SK-N-MC (cell line): ENCODE measurements at regions not wholly inside any gene's neighbourhood (a gene's known extent, or its start where the extent isn't known, plus 50 kb on each side); places are given as distances from the start of the nearest gene placed in this dataset.
"Not testable (repeated sequence)": the region's sequence is repeated elsewhere in the genome, so short reads cannot be mapped to it uniquely, and the experiment has no call there.

Experiments
- DNase-seq: peaks from one replicate; pipeline ENCODE4 v3.0.0-alpha.2; 2011; ENCODE audit warnings: low read depth, low spot score
- H3K27ac ChIP-seq: fragments of 200-600 bp; sonication (generic); 2 replicates; pipeline ENCODE4 v1.5.1; 2016; ENCODE audit warnings: mixed run types
- H3K36me3 ChIP-seq: fragments of 200-600 bp; sonication (generic); 2 replicates; pipeline ENCODE4 v1.6.1; 2017; ENCODE audit warnings: antibody characterized with exemption, low read length, mixed read lengths; ENCODE audit not compliant: insufficient read depth
- H3K4me3 ChIP-seq: fragments of 200-600 bp; sonication (generic); 2 replicates; pipeline ENCODE4 v1.5.1; 2016
- H3K9ac ChIP-seq: fragments of 200-600 bp; sonication (generic); 2 replicates; pipeline ENCODE4 v1.8.0; 2017; ENCODE audit warnings: mixed run types, mixed read lengths; ENCODE audit not compliant: insufficient read length
- H3K9me3 ChIP-seq: fragments of 200-600 bp; sonication (generic); 2 replicates; pipeline ENCODE4 v1.6.1; 2017; ENCODE audit warnings: low read depth, mild to moderate bottlenecking, antibody characterized with exemption, low read length, moderate library complexity, mixed read lengths
- EZH2 ChIP-seq: fragments of 200-600 bp; sonication (generic); IDR thresholded peaks from one replicate; pipeline ENCODE4 v1.6.1; 2017; ENCODE audit warnings: antibody characterized with exemption
- FOXP2 ChIP-seq: optimal IDR thresholded peaks from 2 replicates; pipeline ENCODE3; 2011; ENCODE audit warnings: mild to moderate bottlenecking, moderate library complexity; ENCODE audit not compliant: insufficient read depth; ENCODE audit errors: extremely low read length, control extremely low read depth
- POLR2AphosphoS5 ChIP-seq: IDR thresholded peaks from 2 replicates; pipeline ENCODE4 v1.6.1; 2012; ENCODE audit warnings: mild to moderate bottlenecking, low read depth, low read length, borderline replicate concordance

DNA sequence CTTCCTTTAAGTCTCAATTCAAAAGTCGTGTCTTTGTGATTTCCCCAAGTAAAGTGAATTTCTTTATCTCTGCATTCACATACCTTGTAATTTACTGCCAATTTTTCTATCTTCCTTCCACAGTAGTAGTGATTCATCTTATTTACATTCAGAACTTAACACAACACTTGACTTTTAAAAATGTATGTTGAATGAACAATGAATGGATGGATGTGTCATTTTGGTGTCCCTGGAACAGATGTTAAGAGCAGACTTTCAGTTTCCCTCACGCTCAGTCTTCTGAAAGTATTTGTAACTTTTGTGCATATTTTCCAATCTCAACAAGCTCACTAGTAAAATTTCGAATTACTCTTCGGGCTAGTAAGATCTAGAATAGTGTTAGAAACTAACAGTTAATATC is 352.0 kb downstream of the HHIPL2 start:
- Histone ChIP-seq H3K4me3 (no peak overlapping the region), H3K9ac (no peak overlapping the region), H3K9me3 (no peaks in the 10 kb centered on the region), H3K36me3 (no peaks in the 10 kb centered on the region), H3K27ac (no peak overlapping the region)
- TF ChIP-seq POLR2AphosphoS5 (no peak), EZH2 (no peak), FOXP2 (no peak)
- no peak for DNase-seq

DNA sequence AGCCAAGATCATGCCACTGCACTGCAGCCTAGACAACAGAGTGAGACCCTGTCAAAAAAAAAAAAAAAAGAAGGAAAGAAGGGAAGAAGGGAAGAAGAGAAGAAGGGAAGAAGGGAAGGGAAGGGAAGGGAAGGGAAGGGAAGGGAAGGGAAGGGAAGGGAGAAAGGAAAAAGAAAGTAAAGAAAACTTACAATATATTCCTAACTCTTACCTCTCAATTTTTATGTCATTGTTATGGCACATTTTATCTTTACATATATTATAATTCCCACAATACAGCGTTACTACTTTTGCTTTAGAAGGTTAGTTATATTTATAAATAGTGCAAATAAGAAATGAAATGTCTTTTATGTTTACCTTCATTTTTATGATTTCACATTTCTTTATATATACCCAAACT is 358.7 kb downstream of the HHIPL2 start:
- H3K27ac ChIP-seq, result no peak overlapping the region
- no peak for TF ChIP-seq POLR2AphosphoS5
- no peak for TF ChIP-seq EZH2
- TF ChIP-seq FOXP2, result no peak

DNA sequence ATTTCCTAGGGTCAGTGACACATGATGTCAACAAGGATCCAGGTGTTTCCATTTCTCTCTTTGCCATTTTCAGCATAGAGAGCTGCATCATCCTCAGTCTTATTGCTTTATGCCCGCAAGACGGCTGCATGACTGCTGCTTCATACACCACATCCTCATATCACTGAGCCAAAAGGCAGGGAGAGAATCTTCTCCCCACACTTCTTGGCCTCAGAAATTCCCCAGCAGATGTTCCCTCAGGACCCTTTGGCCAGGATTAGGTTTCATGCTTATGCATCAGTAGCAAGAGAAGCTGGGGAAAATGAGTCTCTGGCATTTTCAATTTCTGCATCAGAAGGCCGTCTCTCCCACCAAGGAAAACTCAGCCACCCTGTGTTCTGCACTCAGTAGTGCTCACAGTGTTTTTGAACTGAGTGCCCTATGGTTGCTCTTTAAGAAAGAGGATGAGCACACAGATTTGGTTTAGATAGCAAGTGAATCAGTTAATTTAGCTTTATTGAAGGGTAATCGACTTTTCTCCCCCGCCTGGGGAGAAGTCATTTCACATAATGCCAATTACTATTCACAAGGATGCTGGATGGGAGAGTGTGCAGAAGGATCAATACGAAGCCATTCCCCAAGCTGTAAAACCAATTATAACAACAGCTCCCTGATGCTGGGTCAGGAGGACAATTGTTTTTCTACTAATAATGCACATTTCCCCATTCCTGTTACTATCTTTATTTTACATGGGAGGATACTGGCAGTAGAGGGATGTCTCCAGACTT is 360.2 kb downstream of the HHIPL2 start:
- Histone ChIP-seq H3K9me3 (no peaks in the 10 kb centered on the region), H3K9ac (no peak overlapping the region), H3K27ac (no peak overlapping the region), H3K4me3 (no peak overlapping the region), H3K36me3 (no peaks in the 10 kb centered on the region)
- no peak for TF ChIP-seq EZH2
- TF ChIP-seq POLR2AphosphoS5, result no peak
- no peak for TF ChIP-seq FOXP2
- DNase-seq, result no peak

More for the DNA sequence above, 358.7 kb downstream of the HHIPL2 start:
- Histone ChIP-seq H3K4me3 (no peak overlapping the region), H3K9me3 (no peaks in the 10 kb centered on the region), H3K9ac (no peak overlapping the region), H3K36me3 (no peaks in the 10 kb centered on the region)
- DNase-seq, result no peak

DNA sequence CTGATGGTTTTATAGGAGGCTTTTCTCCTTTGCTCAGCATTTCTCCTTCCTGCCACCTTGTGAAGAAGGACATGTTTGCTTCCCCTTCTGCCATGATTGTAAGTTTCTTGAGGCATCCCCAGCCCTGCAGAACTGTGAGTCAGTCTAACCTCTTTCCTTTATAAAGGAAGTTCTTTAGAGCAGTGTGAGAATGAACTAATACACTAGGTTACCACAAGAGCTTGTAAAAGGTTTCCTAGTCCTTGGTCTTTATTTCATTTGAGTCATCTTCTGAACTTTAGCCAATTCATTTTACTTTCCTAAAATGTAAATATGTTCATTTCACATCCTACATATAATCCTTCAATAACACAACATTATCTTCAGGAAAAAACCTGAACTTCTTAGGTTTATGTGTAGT is 365.3 kb downstream of the HHIPL2 start:
- Histone ChIP-seq H3K9me3 (no peaks in the 10 kb centered on the region), H3K4me3 (no peak overlapping the region), H3K36me3 (no peaks in the 10 kb centered on the region), H3K9ac (no peak overlapping the region), H3K27ac (no peak overlapping the region)
- no peak for TF ChIP-seq FOXP2
- TF ChIP-seq POLR2AphosphoS5, result no peak
- TF ChIP-seq EZH2, result no peak
- no peak for DNase-seq

DNA sequence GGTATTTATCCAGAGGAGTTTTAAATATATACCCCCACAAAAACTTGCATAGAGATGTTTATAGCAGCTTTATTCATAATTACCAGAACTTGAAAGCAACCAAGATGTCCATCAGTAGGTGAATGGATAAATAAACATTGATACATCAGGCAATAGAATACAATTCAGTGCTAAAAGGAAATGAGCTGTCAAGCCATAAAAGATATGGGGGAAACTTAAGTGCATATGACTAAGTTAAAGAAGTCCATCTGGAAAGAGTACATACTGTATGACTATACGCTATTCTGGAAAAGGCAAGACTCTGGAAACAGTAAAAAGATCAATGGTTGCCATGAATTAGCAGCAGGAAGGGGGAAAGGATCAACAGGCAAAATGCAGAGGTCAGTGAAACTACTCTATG is 366.7 kb downstream of the HHIPL2 start:
- TF ChIP-seq FOXP2 (no peak), POLR2AphosphoS5 (no peak), EZH2 (no peak)
- Histone ChIP-seq H3K4me3 (no peak overlapping the region), H3K36me3 (no peaks in the 10 kb centered on the region), H3K9me3 (no peaks in the 10 kb centered on the region), H3K9ac (no peak overlapping the region), H3K27ac (no peak overlapping the region)
- DNase-seq, result no peak

DNA sequence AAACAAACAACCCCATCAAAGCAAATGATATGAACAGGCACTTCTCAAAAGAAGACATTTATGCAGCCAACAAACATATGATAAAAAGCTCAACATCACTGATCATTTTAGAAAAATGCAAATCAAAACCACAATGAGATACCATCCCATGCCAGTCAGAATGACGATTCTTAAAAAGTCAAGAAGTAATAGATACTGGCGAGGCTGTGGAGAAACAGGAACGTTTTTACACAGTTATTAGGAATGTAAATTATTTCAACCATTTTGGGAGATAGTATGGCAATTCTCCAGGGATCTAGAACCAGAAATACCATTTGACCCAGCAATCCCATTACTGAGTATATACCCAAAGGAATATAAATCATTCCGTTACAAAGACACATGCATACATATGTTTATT is 370.4 kb downstream of the HHIPL2 start:
- H3K4me3 ChIP-seq, H3K9ac ChIP-seq, H3K27ac ChIP-seq, DNase-seq, H3K9me3 ChIP-seq, H3K36me3 ChIP-seq: not testable (repeated sequence)

DNA sequence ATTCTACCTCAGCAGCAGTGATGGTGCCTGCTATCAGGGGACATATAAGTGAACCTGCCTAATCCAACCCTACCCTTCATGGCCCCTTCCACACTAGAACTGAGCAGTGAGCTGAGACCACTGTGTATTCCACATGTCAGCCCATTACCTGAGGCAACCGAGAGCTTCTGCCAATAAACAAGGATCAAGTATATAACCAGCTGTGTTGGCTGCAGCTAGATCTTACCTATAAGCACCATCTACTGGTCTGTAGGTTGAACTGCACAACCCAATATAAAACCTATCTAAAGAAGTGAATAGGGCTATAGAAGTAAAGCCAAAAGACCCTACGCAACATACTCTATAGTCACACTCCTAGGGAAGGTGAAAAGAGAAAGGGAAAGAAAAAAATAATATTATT is 376.9 kb downstream of the HHIPL2 start:
- no peak for TF ChIP-seq POLR2AphosphoS5
- TF ChIP-seq EZH2, result no peak
- no peak for TF ChIP-seq FOXP2
- H3K27ac ChIP-seq, result no peak overlapping the region
- DNase-seq, result no peak
- H3K4me3 ChIP-seq, result no peak overlapping the region
- H3K36me3 ChIP-seq, result no peaks in the 10 kb centered on the region
- no peak overlapping the region for H3K9ac ChIP-seq
- no peaks in the 10 kb centered on the region for H3K9me3 ChIP-seq

DNA sequence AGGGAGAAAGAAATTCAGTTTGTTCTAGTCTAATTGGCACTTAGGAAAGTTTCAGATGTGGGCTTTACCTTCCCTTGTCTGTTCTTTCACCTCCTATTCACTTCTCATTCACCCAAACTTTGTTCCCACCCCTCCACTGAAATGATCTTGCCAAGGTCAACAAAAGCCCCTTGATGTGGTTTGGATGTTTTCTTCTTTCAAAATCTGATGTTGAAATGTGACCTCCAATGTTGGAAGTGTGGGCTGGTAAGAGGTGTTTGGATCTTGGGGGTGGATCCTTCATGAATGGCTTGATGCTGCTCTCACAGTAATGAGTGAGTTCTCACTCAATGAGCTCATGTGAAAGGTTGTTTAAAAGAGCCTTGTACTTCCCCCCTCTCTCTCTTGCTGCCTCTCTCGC is 379.3 kb downstream of the HHIPL2 start:
- Histone ChIP-seq H3K4me3 (no peak overlapping the region), H3K9ac (no peak overlapping the region), H3K36me3 (no peaks in the 10 kb centered on the region), H3K9me3 (no peaks in the 10 kb centered on the region), H3K27ac (no peak overlapping the region)
- no peak for TF ChIP-seq EZH2
- DNase-seq, result no peak

DNA sequence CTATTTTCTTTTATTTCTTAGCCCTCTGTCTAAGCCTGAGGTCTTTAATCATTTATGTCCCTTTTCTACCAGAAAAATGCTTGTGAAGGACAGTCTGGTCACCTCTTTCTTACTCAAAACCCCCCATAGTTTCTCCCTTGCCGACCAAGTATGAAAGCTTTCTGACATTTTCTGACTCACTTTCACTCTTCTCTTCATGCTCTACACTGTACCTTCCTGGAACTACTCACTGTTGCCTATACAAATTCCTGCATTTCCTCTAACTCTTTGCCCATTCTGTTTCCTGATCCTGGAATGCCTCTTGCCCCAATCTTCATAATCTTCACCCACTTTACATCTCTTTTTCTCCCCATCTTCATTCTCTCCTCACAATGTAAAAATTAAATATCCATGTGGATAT is 380.0 kb downstream of the HHIPL2 start:
- Histone ChIP-seq H3K9me3 (no peaks in the 10 kb centered on the region), H3K27ac (no peak overlapping the region), H3K36me3 (no peaks in the 10 kb centered on the region), H3K4me3 (no peak overlapping the region), H3K9ac (no peak overlapping the region)
- TF ChIP-seq POLR2AphosphoS5 (no peak), FOXP2 (no peak), EZH2 (no peak)
- no peak for DNase-seq
